Neural progenitor cell (in vitro differentiated cells): ENCODE measurements at regions not wholly inside any gene's neighbourhood (a gene's known extent, or its start where the extent isn't known, plus 50 kb on each side); places are given as distances from the start of the nearest gene placed in this dataset.
"Not testable (repeated sequence)": the region's sequence is repeated elsewhere in the genome, so short reads cannot be mapped to it uniquely, and the experiment has no call there.

Experiments
- DNase-seq: peaks from one replicate; pipeline ENCODE4 v3.0.0-alpha.2; 2016; ENCODE audit warnings: low spot score
- H2AFZ ChIP-seq: fragments of 200-600 bp; sonication (generic); replicated peaks from 2 replicates; pipeline ENCODE4 v1.6.1; 2016; ENCODE audit warnings: antibody characterized with exemption
- H3F3A ChIP-seq: fragments of 200-600 bp; sonication (generic); 2 replicates; pipeline ENCODE4 v1.6.1; 2016; ENCODE audit warnings: antibody characterized with exemption, low read depth
- H3K27ac ChIP-seq: fragments of 200-600 bp; sonication (generic); 2 replicates; pipeline ENCODE4 v1.5.1; 2016; ENCODE audit warnings: mild to moderate bottlenecking
- H3K27me3 ChIP-seq: fragments of 200-600 bp; sonication (generic); 2 replicates; pipeline ENCODE4 v1.6.1; 2016; ENCODE audit warnings: mild to moderate bottlenecking, moderate library complexity
- H3K36me3 ChIP-seq: fragments of 200-600 bp; sonication (generic); 2 replicates; pipeline ENCODE4 v1.5.1; 2016
- H3K4me1 ChIP-seq: fragments of 200-600 bp; sonication (generic); 2 replicates; pipeline ENCODE4 v1.6.1; 2016; ENCODE audit warnings: mixed run types
- H3K4me2 ChIP-seq: fragments of 200-600 bp; sonication (generic); 2 replicates; pipeline ENCODE4 v1.6.1; 2016
- H3K4me3 ChIP-seq: fragments of 200-600 bp; sonication (generic); 2 replicates; pipeline ENCODE4 v1.5.1; 2016
- H3K79me2 ChIP-seq: fragments of 200-600 bp; sonication (generic); 2 replicates; pipeline ENCODE4 v1.6.1; 2016; ENCODE audit warnings: low read depth
- H3K9ac ChIP-seq: fragments of 200-600 bp; sonication (generic); 2 replicates; pipeline ENCODE4 v1.6.1; 2016
- H3K9me3 ChIP-seq: fragments of 200-600 bp; sonication (generic); 2 replicates; pipeline ENCODE4 v1.5.1; 2016; ENCODE audit warnings: low read depth
- H4K20me1 ChIP-seq: fragments of 200-600 bp; sonication (generic); 2 replicates; pipeline ENCODE4 v1.6.1; 2016; ENCODE audit warnings: low read depth
- H3K27ac Mint-ChIP-seq: 3 replicates; pipeline ENCODE4 v1.8.0; 2021; ENCODE audit warnings: mixed read lengths
- H3K27me3 Mint-ChIP-seq: 2 replicates; pipeline ENCODE4 v1.8.0; 2022; ENCODE audit warnings: low read depth, mild to moderate bottlenecking, inconsistent platforms, moderate library complexity, mixed read lengths; ENCODE audit not compliant: insufficient read depth
- H3K36me3 Mint-ChIP-seq: 3 replicates; pipeline ENCODE4 v1.8.0; 2021; ENCODE audit warnings: mixed read lengths
- H3K4me1 Mint-ChIP-seq: 3 replicates; pipeline ENCODE4 v1.8.0; 2021; ENCODE audit warnings: mixed read lengths
- H3K4me3 Mint-ChIP-seq: 3 replicates; pipeline ENCODE4 v1.8.0; 2021; ENCODE audit warnings: mild to moderate bottlenecking, moderate library complexity, mixed read lengths
- H3K9me3 Mint-ChIP-seq: 3 replicates; pipeline ENCODE4 v1.8.0; 2020; ENCODE audit warnings: mixed read lengths

GRCh38 chr21:10359120-10359519 is 162.3 kb upstream of the TPTE start:
- not testable (repeated sequence) for H3K27me3 ChIP-seq, H3K9ac ChIP-seq, H3K27me3 Mint-ChIP-seq, H3K4me3 Mint-ChIP-seq, H3K4me2 ChIP-seq, DNase-seq, H4K20me1 ChIP-seq, H3K79me2 ChIP-seq, H3K36me3 ChIP-seq, H3K36me3 Mint-ChIP-seq, H2AFZ ChIP-seq, H3K27ac Mint-ChIP-seq, H3K4me3 ChIP-seq, H3K27ac ChIP-seq, H3F3A ChIP-seq, H3K4me1 ChIP-seq, H3K4me1 Mint-ChIP-seq
- peaks cover 70% of the 10 kb centered on the region for H3K9me3 ChIP-seq
- H3K9me3 Mint-ChIP-seq, result peaks cover 65% of the 10 kb centered on the region

GRCh38 chr21:10359911-10360310 is 161.5 kb upstream of the TPTE start:
- H3K4me2 ChIP-seq, H3K4me1 Mint-ChIP-seq, H3F3A ChIP-seq, H3K27me3 ChIP-seq, H4K20me1 ChIP-seq, H3K27ac ChIP-seq, H3K4me1 ChIP-seq, H3K4me3 ChIP-seq, H3K27ac Mint-ChIP-seq, DNase-seq, H3K9ac ChIP-seq, H3K36me3 ChIP-seq, H3K36me3 Mint-ChIP-seq, H3K4me3 Mint-ChIP-seq, H3K27me3 Mint-ChIP-seq, H2AFZ ChIP-seq, H3K79me2 ChIP-seq: not testable (repeated sequence)
- peaks cover 58% of the 10 kb centered on the region for H3K9me3 Mint-ChIP-seq
- H3K9me3 ChIP-seq, result peaks cover 63% of the 10 kb centered on the region

GRCh38 chr21:10361214-10361736 is 160.1 kb upstream of the TPTE start:
- H3K4me2 ChIP-seq, DNase-seq, H3K27me3 Mint-ChIP-seq, H3K27me3 ChIP-seq, H4K20me1 ChIP-seq, H3F3A ChIP-seq, H3K27ac Mint-ChIP-seq, H3K4me1 ChIP-seq, H3K36me3 Mint-ChIP-seq, H3K4me3 Mint-ChIP-seq, H3K79me2 ChIP-seq, H3K27ac ChIP-seq, H2AFZ ChIP-seq, H3K4me1 Mint-ChIP-seq, H3K36me3 ChIP-seq, H3K4me3 ChIP-seq, H3K9ac ChIP-seq: not testable (repeated sequence)
- H3K9me3 Mint-ChIP-seq, result peaks cover 47% of the 10 kb centered on the region
- H3K9me3 ChIP-seq, result peaks cover 61% of the 10 kb centered on the region

- peaks cover 50% of the 10 kb centered on the region for H3K9me3 ChIP-seq
- not testable (repeated sequence) for H3K9ac ChIP-seq, H3K27ac Mint-ChIP-seq, H3K4me2 ChIP-seq, H3F3A ChIP-seq, H3K4me1 Mint-ChIP-seq, H2AFZ ChIP-seq, H3K36me3 ChIP-seq, DNase-seq, H3K4me3 Mint-ChIP-seq, H3K4me1 ChIP-seq, H3K27ac ChIP-seq, H3K4me3 ChIP-seq, H3K79me2 ChIP-seq, H3K27me3 Mint-ChIP-seq, H3K27me3 ChIP-seq, H4K20me1 ChIP-seq, H3K36me3 Mint-ChIP-seq
- peaks cover 40% of the 10 kb centered on the region for H3K9me3 Mint-ChIP-seq
These were observed 158.6 kb upstream of the TPTE start for GRCh38 chr21:10362816-10363215.

GRCh38 chr21:10363321-10363720 is 158.1 kb upstream of the TPTE start:
- H3K36me3 ChIP-seq, H2AFZ ChIP-seq, H3K79me2 ChIP-seq, H3K4me3 ChIP-seq, H3K4me3 Mint-ChIP-seq, DNase-seq, H3K4me1 Mint-ChIP-seq, H3K4me2 ChIP-seq, H4K20me1 ChIP-seq, H3F3A ChIP-seq, H3K4me1 ChIP-seq, H3K27me3 Mint-ChIP-seq, H3K27me3 ChIP-seq, H3K36me3 Mint-ChIP-seq, H3K27ac ChIP-seq, H3K9ac ChIP-seq, H3K27ac Mint-ChIP-seq: not testable (repeated sequence)
- H3K9me3 Mint-ChIP-seq, result peaks cover 37% of the 10 kb centered on the region
- H3K9me3 ChIP-seq, result peaks cover 51% of the 10 kb centered on the region

GRCh38 chr21:10366210-10366609 is 155.2 kb upstream of the TPTE start:
- H3K9me3 Mint-ChIP-seq, result peaks cover 24% of the 10 kb centered on the region
- peaks cover 26% of the 10 kb centered on the region for H3K9me3 ChIP-seq
- not testable (repeated sequence) for H3F3A ChIP-seq, H3K9ac ChIP-seq, DNase-seq, H3K36me3 Mint-ChIP-seq, H3K4me1 ChIP-seq, H3K27ac Mint-ChIP-seq, H3K36me3 ChIP-seq, H3K4me2 ChIP-seq, H3K27ac ChIP-seq, H3K4me3 Mint-ChIP-seq, H3K4me3 ChIP-seq, H3K27me3 ChIP-seq, H2AFZ ChIP-seq, H3K27me3 Mint-ChIP-seq, H4K20me1 ChIP-seq, H3K79me2 ChIP-seq, H3K4me1 Mint-ChIP-seq

- not testable (repeated sequence) for H3K36me3 ChIP-seq, H3K27me3 Mint-ChIP-seq, H3K27ac ChIP-seq, H3F3A ChIP-seq, H3K4me1 ChIP-seq, H3K9ac ChIP-seq, H3K27me3 ChIP-seq, H3K4me1 Mint-ChIP-seq, H3K4me2 ChIP-seq, H4K20me1 ChIP-seq, H3K4me3 ChIP-seq, H3K27ac Mint-ChIP-seq, H3K4me3 Mint-ChIP-seq, H3K36me3 Mint-ChIP-seq, DNase-seq, H3K79me2 ChIP-seq, H2AFZ ChIP-seq
- H3K9me3 ChIP-seq, result peaks cover 13% of the 10 kb centered on the region
- peaks cover 14% of the 10 kb centered on the region for H3K9me3 Mint-ChIP-seq
These were observed 153.8 kb upstream of the TPTE start for GRCh38 chr21:10367586-10367985.

GRCh38 chr21:10368323-10368798 is 153.0 kb upstream of the TPTE start:
- H3K9me3 ChIP-seq, H3K79me2 ChIP-seq, H3K36me3 ChIP-seq, H3K27ac ChIP-seq, H3K4me3 ChIP-seq, H3K27ac Mint-ChIP-seq, H3F3A ChIP-seq, H3K27me3 Mint-ChIP-seq, H2AFZ ChIP-seq, H3K4me1 Mint-ChIP-seq, H3K9ac ChIP-seq, H3K36me3 Mint-ChIP-seq, H3K4me2 ChIP-seq, H3K4me1 ChIP-seq, DNase-seq, H4K20me1 ChIP-seq, H3K4me3 Mint-ChIP-seq, H3K27me3 ChIP-seq: not testable (repeated sequence)
- H3K9me3 Mint-ChIP-seq, result peaks cover 11% of the 10 kb centered on the region
